Skeletal muscle satellite cell (primary cell): ENCODE measurements at regions not wholly inside any gene's neighbourhood (a gene's known extent, or its start where the extent isn't known, plus 50 kb on each side); places are given as distances from the start of the nearest gene placed in this dataset.

Experiments
- H3K27me3 ChIP-seq: 2 replicates; pipeline ENCODE4 v1.7.0; 2013; ENCODE audit warnings: low read length; ENCODE audit not compliant: control insufficient read depth, insufficient read depth
- H3K36me3 ChIP-seq: 2 replicates; pipeline ENCODE4 v1.7.0; 2013; ENCODE audit warnings: mild to moderate bottlenecking, control low read depth, low read length; ENCODE audit not compliant: insufficient read depth
- H3K4me1 ChIP-seq: 2 replicates; pipeline ENCODE4 v1.7.0; 2013; ENCODE audit warnings: low read length; ENCODE audit not compliant: control insufficient read depth, insufficient read depth
- H3K4me2 ChIP-seq: 2 replicates; pipeline ENCODE4 v1.7.0; 2013; ENCODE audit warnings: mild to moderate bottlenecking, low read length
- H3K4me3 ChIP-seq: 2 replicates; pipeline ENCODE4 v1.7.0; 2013; ENCODE audit warnings: low read length
- H3K9ac ChIP-seq: 2 replicates; pipeline ENCODE4 v1.7.0; 2013; ENCODE audit warnings: mild to moderate bottlenecking, low read depth, low read length, moderate library complexity
- H3K9me3 ChIP-seq: replicated peaks from 2 replicates; pipeline ENCODE4 v1.7.0; 2013; ENCODE audit warnings: mild to moderate bottlenecking, control low read depth, low read length

DNA sequence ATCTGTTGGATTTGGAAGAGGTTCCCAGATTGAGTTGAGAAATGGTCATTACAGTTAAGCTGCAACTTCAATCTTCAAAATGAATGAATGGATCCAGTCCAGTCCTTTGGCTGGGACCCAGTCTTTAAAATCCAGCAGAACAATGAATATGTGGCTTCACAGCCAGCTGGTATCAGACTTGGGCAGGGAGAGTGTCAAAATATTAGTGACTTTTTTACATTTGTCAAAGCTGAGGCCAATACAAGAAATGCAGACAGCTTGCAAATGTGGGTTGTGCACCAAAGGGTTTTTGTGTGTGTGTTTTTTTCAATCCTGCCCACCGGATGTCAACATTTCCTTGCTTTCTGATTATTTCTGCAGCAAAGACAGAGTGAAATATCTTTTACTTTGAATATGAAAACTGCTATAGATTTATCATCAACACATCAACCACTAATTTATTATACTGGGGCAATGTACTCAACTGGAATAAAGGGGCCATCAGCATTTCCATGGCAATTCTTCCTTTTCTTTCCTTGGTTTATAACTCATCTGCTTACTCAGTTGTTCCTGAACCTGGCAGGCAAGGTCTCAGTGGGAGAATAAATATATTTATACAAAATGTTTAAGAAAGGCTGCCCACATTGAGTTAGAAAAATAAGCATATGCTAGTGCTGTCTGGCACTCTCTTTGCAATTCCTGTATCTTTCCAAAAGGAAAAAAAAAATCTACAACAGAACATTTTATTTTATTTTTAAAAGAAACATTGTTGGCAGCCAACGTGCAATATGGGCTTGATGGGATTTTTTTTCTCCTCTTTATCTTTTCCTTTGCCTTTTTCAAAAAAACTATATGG lies 491.6 kb upstream of the C1orf87 start:
- Histone ChIP-seq H3K4me2 (no peak overlapping the region), H3K9ac (no peak overlapping the region), H3K27me3 (no peaks in the 10 kb centered on the region), H3K4me1 (no peaks in the 10 kb centered on the region), H3K4me3 (no peak overlapping the region), H3K9me3 (no peaks in the 10 kb centered on the region), H3K36me3 (no peaks in the 10 kb centered on the region)

DNA sequence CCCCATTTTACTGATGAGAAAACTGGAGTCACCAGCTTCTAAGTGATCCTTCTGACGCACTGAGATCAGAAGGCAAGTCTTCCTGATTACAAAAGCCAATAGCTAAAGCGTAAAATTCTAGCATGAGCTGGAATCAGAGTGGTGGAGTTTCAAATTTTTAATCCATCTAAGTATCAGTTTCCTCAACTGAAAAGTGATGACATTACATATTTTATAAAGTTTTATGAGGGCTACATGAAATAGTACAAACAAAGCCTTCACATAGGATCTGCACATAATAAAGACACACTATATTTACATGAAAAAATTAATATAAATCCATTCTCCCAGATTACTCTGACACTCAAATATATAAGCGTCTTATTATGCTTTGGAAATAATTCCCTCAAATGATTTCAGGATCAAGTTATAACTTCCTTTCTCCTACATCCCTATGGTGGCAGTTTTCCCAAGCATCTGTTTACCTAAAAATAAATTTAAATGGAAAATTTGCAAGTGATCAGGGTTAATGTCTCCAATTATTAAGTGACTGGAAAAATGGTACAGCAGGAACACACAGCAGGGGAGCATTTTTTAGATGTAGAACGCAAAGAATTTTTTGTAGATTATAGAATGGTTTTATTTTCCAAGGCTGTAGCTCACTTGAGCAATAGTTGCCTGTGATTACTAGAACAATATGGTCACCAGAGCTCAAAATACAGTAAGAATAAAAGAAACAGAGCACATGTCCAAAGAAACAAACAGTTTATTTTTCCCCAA lies 490.4 kb upstream of the C1orf87 start:
- Histone ChIP-seq H3K4me3 (no peak overlapping the region), H3K9ac (no peak overlapping the region), H3K9me3 (no peaks in the 10 kb centered on the region), H3K4me1 (no peaks in the 10 kb centered on the region), H3K27me3 (no peaks in the 10 kb centered on the region), H3K4me2 (no peak overlapping the region), H3K36me3 (no peaks in the 10 kb centered on the region)

DNA sequence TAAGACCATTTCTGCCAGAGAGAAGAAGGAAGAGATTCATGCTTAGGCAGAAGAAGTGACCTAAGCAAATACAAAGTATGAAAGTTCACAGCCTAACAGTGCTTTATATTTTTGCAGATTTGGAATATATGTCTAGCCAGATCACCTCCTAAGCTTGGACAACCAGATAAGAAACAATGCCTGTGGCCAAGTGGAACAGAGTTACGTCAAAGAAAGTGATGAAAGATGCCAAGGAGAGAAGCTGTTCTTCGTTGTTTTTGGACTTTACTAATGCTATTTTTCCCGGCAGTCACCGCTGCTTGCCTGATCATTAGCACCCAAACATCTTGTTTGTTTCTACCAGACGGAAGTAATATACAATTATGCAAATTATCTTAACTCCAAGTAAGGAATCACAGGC lies 489.2 kb upstream of the C1orf87 start:
- H3K9ac ChIP-seq, result no peak overlapping the region
- H3K27me3 ChIP-seq, result no peaks in the 10 kb centered on the region
- no peak overlapping the region for H3K4me3 ChIP-seq
- H3K9me3 ChIP-seq, result no peaks in the 10 kb centered on the region
- H3K4me2 ChIP-seq, result no peak overlapping the region
- H3K36me3 ChIP-seq, result no peaks in the 10 kb centered on the region
- H3K4me1 ChIP-seq, result no peaks in the 10 kb centered on the region

DNA sequence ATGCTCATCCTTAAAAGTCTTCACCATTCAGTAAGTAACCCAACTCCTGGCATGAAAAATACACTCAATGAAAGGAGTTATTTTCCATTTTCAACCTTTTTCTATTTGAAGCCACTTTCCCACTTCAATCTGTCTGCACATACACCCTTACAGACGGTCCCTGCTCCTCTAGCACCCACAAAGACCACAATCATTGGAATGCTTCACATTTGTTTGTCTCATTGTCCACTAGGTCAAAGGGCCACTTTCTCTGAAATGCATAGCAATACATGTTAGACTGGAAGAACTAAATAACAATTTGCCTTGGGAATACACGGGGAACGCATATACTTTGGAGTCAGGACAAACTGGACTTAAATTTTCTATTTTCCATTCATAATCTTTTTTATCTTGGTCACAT lies 487.1 kb upstream of the C1orf87 start:
- no peak overlapping the region for H3K4me3 ChIP-seq
- H3K27me3 ChIP-seq, result no peaks in the 10 kb centered on the region
- no peaks in the 10 kb centered on the region for H3K9me3 ChIP-seq
- H3K9ac ChIP-seq, result no peak overlapping the region
- no peaks in the 10 kb centered on the region for H3K36me3 ChIP-seq
- no peaks in the 10 kb centered on the region for H3K4me1 ChIP-seq
- no peak overlapping the region for H3K4me2 ChIP-seq

DNA sequence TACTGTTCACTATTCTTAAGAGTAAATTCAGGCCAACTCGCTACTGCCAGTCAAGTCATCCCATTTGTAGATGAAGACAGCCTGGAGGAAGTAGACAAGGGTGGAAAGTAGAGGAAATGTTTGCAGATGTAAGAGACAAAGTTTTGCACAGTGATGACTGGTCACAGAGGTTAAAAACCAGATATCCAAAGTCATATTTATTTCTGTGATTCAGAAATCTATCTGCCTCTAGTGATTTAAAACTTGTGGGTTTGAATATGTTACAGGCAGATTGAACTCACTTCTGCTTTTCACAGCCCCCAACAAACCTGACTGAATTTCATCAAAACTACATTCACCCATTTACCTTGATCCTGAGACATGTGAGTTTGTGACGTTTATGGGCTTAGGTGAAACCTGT lies 484.7 kb upstream of the C1orf87 start:
- Histone ChIP-seq H3K9me3 (no peaks in the 10 kb centered on the region), H3K4me2 (no peak overlapping the region), H3K9ac (no peak overlapping the region), H3K36me3 (no peaks in the 10 kb centered on the region), H3K4me3 (no peak overlapping the region), H3K4me1 (no peaks in the 10 kb centered on the region), H3K27me3 (no peaks in the 10 kb centered on the region)

DNA sequence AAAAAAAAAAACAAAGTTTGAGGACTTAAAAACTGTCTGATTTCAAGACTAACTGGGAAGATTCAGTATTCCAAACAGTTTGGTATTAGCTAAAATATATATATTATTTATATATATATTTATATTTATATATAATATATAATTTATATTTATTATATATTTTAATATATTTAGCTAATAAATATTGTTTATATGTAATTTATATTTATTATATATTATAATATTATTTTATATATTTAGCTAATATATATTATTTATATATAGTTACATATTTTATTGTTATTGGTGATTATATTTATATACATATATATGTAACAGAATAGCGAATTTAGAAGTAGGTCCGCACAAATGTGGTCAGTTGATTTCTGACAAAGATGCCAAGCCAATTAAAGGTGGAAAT lies 480.2 kb upstream of the C1orf87 start:
- no peak overlapping the region for H3K4me2 ChIP-seq
- no peaks in the 10 kb centered on the region for H3K27me3 ChIP-seq
- no peaks in the 10 kb centered on the region for H3K36me3 ChIP-seq
- H3K9ac ChIP-seq, result no peak overlapping the region
- no peaks in the 10 kb centered on the region for H3K4me1 ChIP-seq
- H3K4me3 ChIP-seq, result no peak overlapping the region
- no peaks in the 10 kb centered on the region for H3K9me3 ChIP-seq

DNA sequence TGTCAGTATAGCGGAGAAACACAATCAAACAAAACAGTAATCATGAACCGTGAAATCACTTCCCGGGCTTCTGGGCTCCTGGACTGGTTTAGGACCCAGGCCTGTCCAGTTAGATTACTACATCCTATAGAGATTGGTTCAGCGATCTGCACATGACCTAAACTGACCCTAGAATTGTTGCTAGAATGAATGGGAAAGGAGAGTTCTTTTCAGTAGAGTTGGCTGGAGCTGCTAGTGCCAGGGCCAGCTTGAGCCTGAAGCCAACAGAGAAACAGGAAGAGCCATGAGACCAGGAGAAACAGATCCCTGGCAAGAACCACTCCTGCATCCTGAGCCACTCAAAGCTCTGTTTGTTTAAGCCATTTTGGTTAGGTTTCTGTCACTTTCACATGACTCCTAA lies 474.3 kb upstream of the C1orf87 start:
- no peak overlapping the region for H3K4me2 ChIP-seq
- no peak overlapping the region for H3K9ac ChIP-seq
- H3K27me3 ChIP-seq, result no peaks in the 10 kb centered on the region
- H3K4me3 ChIP-seq, result no peak overlapping the region
- no peaks in the 10 kb centered on the region for H3K36me3 ChIP-seq
- no peaks in the 10 kb centered on the region for H3K4me1 ChIP-seq
- H3K9me3 ChIP-seq, result no peaks in the 10 kb centered on the region

DNA sequence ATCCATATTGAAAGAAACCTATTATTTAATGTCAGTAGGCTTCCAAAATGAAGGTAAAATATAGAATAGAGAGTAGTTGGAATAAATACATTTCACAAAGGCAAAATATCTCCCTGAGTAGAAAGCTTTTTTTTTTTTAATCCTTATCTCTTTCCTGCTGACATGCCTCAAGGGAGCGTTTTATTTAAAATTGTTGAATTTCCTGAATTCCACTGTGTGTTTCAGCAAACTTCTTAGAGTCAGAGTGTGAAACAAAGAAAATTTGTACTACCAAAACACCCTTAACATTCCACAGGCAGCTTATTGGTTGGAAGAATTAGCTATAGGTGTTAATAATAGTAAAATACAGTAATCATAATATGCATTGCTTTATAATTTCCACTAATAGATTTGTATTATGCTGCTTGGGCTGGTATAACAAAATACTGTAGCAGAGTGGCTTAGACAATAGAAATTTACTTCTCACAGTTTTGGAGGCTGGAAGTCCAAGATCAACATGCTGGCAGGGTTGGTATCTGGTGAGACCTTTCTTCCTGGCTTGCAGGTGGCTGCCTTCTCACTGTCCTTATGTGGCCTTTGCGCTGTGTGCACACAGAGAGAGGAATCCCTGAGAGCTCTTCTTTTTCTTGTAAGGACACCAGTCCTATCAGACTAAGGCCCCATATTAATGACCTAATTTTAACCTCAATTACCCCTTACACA lies 468.4 kb upstream of the C1orf87 start:
- no peaks in the 10 kb centered on the region for H3K4me1 ChIP-seq
- H3K9me3 ChIP-seq, result no peaks in the 10 kb centered on the region
- no peaks in the 10 kb centered on the region for H3K27me3 ChIP-seq

DNA sequence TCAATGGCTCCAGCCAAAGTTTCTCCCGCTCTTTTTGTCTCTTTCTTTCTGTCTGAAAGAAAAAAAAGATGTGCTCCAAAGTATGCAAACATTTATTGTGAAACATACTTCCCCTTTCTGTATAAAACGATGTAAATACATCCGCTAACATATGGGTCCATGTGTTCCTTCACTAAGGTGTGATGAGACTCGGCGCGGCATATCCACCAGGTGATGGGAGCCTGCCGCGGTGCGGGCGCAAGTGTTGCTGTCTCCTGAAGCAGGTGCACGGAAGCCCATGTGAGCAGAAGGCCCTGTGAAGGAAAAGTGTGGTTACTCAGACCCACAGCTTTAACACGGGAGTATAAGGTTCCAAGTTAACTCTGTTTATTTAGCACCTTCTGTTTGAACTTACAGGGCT lies 466.6 kb upstream of the C1orf87 start:
- no peaks in the 10 kb centered on the region for H3K4me1 ChIP-seq
- H3K36me3 ChIP-seq, result no peaks in the 10 kb centered on the region
- no peaks in the 10 kb centered on the region for H3K27me3 ChIP-seq
- H3K9ac ChIP-seq, result no peak overlapping the region
- H3K4me3 ChIP-seq, result no peak overlapping the region
- H3K9me3 ChIP-seq, result no peaks in the 10 kb centered on the region
- no peak overlapping the region for H3K4me2 ChIP-seq

More for the DNA sequence above, 468.4 kb upstream of the C1orf87 start:
- Histone ChIP-seq H3K4me2 (no peak overlapping the region), H3K36me3 (no peaks in the 10 kb centered on the region), H3K4me3 (no peak overlapping the region), H3K9ac (no peak overlapping the region)

DNA sequence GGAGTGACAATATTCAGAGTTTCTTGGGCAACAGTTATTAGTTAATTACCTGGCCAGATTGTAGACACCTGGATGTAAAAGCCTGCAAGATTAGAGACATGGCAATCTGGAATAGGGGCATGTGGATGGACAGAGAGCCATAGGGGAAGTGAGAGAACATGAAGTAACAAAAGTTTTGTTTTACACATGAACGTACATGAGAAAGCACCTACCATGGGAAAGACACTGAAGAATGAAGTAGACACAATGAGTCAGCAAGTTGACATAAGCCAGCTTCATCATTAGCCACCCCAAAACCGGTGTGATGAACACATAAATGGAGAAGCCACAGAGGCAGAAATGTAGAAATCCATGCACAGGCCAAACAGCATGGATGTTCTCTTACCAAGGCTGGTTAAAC lies 462.1 kb upstream of the C1orf87 start:
- Histone ChIP-seq H3K4me2 (no peak overlapping the region), H3K27me3 (no peaks in the 10 kb centered on the region), H3K9ac (no peak overlapping the region), H3K36me3 (no peaks in the 10 kb centered on the region), H3K9me3 (no peaks in the 10 kb centered on the region), H3K4me1 (no peaks in the 10 kb centered on the region), H3K4me3 (no peak overlapping the region)

DNA sequence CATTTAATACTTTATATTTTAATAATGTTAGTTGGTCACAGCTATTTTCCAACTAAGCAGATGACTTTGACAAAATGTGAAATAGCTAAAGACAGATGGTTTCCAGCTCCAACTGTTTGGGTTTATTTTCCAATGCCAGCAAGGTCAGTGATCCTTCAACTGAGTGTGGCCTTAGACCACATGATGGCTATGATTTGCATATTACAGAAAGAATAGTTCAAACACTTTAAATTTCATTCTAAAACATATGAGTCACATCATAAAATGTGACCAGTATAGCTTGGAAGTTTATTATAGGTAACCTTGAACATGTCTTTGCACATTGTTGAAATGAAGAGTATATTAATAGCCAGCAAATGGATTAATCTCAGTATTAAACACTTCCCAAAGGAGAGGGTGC lies 454.0 kb upstream of the C1orf87 start:
- Histone ChIP-seq H3K9me3 (no peaks in the 10 kb centered on the region), H3K4me2 (no peak overlapping the region), H3K4me3 (no peak overlapping the region), H3K36me3 (no peaks in the 10 kb centered on the region), H3K27me3 (no peaks in the 10 kb centered on the region), H3K4me1 (no peaks in the 10 kb centered on the region), H3K9ac (no peak overlapping the region)
